HG02759 (cell line): ENCODE measurements at regions not wholly inside any gene's neighbourhood (a gene's known extent, or its start where the extent isn't known, plus 50 kb on each side); places are given as distances from the start of the nearest gene placed in this dataset.
"Not testable (repeated sequence)": the region's sequence is repeated elsewhere in the genome, so short reads cannot be mapped to it uniquely, and the experiment has no call there.

Experiments used
- ATAC-seq: cut with Tn5 transposase; IDR thresholded peaks from one replicate; pipeline ENCODE4 v1.9.1; 2021; ENCODE audit warnings: mild to moderate bottlenecking, moderate library complexity; ENCODE audit not compliant: unreplicated experiment

DNA sequence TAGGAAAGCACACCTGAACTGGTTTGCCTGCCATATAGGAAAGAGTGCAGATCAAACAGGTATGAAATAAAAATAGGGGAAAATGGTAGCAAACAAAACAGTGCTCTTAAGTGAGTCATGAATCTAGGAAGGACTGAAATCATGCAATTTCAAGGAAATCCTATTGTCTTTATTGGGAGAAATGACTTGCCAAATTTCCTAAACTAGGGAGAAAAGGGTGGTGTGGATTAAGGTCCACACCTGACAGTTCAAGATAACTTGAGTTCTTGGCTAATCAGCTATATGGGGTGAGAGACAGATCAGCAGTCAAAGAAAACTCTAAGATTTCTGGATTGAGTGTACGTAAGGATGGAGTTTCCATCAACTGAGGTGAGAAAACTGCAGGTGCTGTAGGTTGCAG is 101.1 kb downstream of the PRKAB2 start:
- ATAC-seq: no peak

DNA sequence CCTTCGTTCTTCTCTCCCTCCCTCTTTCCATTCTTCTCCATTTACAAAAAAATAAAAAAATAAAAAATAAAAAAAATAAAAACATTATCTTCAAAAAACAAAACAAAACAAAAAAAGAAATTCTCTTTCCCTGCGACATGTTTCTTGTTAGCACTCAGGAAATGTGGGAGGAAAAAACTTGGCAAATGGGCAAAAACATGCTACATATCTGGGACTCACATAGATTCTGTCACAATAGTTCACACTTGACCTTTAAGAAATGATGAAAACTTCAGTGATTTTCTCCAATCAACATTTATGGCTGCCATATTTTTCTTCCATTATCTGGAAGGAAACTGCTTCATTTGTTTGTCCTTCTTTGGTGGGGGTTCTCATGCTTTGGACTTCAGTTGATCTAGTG is 109.3 kb downstream of the PRKAB2 start:
- no peak for ATAC-seq

DNA sequence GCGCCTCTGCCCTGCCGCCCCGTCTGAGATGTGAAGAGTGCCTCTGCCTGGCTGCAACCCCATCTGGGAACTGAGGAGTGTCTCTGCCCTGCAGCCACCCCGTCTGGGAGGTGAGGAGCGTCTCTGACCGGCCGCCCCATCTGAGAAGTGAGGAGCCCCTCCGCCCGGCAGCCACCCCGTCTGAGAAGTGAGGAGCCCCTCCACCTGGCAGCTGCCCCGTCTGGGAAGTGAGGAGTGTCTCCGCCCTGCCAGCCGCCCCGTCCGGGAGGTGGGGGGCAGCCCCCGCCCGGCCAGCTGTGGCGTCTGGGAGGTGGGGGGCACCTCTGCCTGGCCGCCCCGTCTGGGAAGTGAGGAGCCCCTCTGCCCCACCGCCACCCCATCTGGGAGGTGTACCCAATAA is 110.4 kb downstream of the PRKAB2 start:
- not testable (repeated sequence) for ATAC-seq

DNA sequence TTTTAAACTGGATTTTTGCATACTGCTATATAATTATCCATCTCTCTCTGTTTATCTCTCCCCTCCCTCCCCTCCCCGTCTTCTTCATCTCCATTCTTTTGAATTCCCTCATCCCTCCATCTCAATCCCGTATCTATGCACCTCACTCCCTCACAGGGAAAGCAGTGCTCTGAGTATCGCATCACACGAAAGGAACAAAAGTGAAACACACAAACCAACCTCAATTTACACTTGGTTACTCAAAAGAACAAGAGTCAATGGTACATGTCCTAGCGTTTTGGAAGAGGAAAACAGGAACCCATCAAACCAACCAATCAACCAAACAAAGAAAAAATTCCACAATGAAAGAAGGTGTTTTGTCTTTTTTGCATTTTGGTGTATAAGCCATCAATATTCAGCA is 115.1 kb downstream of the NBPF12 start:
- ATAC-seq: no peak

DNA sequence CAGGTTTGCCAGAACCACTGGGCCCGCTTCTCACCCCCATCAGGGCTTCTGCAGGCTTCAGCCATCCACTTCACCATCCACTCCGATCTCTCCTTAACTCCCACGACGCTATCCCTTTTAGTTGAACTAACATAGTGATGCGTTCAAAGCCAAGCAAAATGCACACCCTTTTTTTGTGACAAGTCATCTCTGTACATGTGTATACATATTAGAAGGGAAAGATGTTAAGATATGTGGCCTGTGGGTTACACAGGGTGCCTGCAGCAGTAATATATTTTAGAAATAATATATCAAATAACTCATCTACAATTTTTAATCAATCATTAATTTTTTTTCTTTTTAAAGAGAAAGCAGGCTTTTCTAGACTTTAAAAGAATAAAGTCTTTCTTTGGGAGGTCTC is 114.6 kb downstream of the NBPF12 start:
- no peak for ATAC-seq

DNA sequence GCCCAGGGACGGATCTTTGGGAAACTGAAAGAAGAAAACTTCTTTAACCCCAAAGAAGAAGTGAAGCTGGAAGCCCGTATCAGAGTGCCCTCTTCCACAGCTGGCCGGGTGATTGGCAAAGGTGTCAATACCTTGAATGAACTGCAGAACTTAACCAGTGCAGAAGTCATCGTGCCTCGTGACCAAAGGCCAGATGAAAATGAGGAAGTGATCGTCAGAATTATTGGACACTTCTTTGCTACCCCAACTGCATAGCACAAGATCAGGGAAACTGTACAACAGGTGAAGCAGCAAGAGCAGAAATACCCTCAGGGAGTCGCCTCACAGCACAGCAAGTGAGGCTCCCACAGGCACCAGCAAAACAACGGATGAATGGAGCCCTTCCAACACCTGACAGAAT is 114.0 kb downstream of the NBPF12 start:
- ATAC-seq: no peak

DNA sequence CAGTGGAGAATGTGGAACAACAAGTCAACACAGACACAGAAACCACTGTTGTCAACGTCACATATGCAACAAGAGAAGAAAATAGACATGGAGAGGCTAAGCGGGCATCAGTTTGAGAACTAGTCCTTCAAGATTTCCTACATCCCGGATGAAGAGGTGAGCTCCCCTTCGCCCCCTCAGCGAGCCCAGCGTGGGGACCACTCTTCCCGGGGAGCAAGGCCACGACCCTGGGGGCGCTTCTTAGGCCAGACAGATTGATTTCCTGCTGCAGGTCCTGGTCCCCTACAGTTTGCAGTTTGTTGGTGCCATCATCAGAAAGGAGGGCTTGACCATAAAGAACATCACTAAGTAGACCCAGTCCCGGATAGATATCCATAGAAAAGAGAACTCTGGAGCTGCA is 113.0 kb downstream of the NBPF12 start:
- no peak for ATAC-seq

DNA sequence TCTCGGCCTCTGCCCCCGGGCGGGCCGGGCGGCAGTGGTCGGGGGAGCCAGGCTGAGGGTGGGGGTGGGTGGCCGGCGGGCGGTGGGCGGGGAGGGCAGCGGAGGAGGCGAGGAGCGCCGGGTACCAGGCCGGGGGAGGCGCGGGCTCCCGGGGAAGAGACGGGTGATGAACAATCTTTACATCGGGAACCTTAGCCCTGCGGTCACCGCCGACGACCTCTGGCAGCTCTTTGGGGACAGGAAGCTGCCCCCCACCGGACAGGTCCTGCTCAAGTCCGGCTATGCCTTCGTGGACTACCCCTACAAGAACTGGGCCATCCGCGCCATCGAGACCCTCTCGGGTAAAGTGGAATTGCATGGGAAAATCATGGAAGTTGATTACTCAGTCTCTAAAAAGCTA is 112.5 kb downstream of the NBPF12 start:
- no peak for ATAC-seq

DNA sequence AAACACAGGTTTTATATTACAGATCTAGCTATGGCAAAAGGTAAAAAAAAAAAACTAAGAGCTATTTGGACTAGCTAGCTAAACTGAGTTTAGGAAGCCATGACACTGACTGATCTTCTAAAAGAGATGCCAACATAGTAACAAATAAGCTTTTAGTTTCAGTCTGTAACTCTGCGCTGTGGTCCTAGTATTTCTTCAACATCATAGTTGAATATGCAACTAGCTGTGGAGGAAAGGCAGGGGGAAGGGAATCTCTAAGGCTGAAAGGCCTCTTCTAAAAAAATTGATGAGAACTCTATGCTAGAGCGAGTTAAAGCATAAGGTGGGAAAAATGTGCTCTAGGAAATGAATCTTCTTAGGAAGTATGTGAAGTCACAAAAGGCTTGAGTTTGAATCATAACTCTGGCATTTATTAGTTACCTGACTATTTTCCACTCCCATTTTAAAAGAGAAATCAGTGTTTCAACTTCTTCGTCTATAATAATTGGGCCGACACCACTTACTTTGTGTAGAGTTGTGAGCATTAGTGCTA is 108.8 kb downstream of the NBPF12 start:
- ATAC-seq: peak; percentile 58

DNA sequence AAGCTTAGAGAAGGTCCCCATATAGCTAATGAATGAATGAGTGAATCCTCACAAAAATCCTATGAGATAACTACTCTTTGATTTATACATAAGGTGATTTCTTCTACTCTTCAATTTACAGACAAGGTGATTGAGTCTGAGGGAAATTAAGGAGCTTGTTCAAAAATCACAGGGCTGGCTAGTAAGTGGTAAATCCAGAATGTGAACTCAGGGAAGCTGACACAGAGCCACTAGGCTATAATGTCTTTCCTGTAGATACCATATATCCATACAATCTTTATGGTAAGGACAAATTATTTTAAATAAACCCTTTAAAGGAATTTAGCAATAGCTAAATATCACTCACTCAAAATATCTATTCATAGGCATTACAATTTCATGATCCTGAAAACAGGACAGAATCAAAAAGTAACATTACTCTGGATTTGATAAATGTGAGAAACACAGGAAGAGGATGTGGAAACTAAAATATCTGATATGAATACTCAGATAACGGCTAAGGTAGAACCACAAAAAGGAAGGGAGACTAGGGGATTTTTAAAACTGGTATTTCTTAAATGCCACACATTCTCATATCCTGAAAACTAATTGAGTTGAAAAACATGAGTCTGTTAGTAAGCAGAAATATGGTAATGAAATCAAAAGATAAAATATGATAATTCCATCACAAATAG is 108.2 kb downstream of the NBPF12 start:
- peak; percentile 17 for ATAC-seq
